OCI-LY7 (cell line): ENCODE measurements at regions not wholly inside any gene's neighbourhood (a gene's known extent, or its start where the extent isn't known, plus 50 kb on each side); places are given as distances from the start of the nearest gene placed in this dataset.

Source experiments
- EZH2phosphoT487 ChIP-seq: fragments of 200-600 bp; sonication (generic); IDR thresholded peaks from 2 replicates; pipeline ENCODE4 v1.6.1; 2018; ENCODE audit warnings: low read depth, borderline replicate concordance, mild to moderate bottlenecking, mixed run types, antibody characterized with exemption, low read length, moderate library complexity, mixed read lengths
- TF ChIP-seq, protein P1 (sequence below): fragments of 200-600 bp; sonication (generic); conservative IDR thresholded peaks from 2 replicates; pipeline ENCODE4 v1.5.1; 2014; ENCODE audit warnings: mild to moderate bottlenecking, antibody characterized with exemption, low read length, moderate library complexity, mixed read lengths

DNA sequence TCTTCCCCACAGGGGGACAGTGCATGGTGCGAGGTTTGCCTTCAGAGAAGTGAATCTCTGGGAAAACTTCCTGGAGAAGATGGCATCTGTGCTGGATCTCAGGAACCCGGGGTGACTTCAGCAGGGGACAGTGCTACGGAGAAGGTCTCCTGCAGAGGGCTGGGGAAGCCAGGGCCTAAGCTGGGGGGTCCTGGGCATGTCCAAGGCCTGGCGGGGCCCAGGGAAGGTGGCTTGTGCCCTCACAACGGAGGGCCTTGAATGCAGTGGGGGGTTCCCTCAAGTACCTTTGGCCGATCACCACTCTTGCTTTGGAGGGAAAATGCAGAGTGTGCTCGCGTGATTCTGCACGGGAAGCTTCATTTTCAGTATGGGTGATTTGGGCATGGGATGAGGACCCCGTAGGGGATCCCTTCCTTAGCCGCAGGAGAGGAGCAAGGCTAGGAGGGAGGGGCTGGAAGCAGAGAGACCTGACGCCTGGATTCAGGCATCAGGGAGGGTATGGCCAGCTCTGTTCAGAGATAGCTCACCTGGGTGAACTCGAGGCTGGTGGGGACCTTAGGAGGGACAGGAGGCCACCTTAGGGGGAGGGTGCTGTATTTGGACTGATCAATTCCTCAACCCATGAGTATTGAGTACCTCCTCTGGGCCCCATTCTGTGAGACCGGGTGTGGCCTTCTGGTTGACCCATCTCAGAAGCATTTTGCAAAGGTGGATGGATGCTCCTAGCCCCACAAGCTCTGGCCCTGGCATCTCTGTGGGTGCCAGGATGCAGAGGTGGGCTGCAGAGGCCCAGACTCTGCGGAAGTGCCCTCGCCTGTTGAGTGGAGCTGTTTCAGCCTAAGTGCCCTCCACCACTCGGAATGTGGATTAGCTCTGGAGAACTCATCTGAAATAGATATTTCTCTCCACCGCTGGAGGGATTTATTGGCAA lies 529.4 kb downstream of the TBC1D22A start:
- TF ChIP-seq, protein P1, sequence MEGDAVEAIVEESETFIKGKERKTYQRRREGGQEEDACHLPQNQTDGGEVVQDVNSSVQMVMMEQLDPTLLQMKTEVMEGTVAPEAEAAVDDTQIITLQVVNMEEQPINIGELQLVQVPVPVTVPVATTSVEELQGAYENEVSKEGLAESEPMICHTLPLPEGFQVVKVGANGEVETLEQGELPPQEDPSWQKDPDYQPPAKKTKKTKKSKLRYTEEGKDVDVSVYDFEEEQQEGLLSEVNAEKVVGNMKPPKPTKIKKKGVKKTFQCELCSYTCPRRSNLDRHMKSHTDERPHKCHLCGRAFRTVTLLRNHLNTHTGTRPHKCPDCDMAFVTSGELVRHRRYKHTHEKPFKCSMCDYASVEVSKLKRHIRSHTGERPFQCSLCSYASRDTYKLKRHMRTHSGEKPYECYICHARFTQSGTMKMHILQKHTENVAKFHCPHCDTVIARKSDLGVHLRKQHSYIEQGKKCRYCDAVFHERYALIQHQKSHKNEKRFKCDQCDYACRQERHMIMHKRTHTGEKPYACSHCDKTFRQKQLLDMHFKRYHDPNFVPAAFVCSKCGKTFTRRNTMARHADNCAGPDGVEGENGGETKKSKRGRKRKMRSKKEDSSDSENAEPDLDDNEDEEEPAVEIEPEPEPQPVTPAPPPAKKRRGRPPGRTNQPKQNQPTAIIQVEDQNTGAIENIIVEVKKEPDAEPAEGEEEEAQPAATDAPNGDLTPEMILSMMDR, result no peak
- TF ChIP-seq EZH2phosphoT487, result no peak
